Fibroblast of lung (primary cell): ENCODE measurements at regions not wholly inside any gene's neighbourhood (a gene's known extent, or its start where the extent isn't known, plus 50 kb on each side); places are given as distances from the start of the nearest gene placed in this dataset.

Source experiments
- CTCF ChIP-seq, 2 donors: IDR thresholded peaks in 1 of 2; conservative IDR thresholded peaks in 1 of 2; 1 replicate in 1 of 2; 2 replicates in 1 of 2; pipeline ENCODE4 v1.5.1; 2011 to 2012; ENCODE audit warnings: low read length in 2 of 2, control low read depth in 1 of 2, inconsistent platforms in 1 of 2, low read depth in 1 of 2, mild to moderate bottlenecking in 1 of 2
- EZH2 ChIP-seq: IDR thresholded peaks from 2 replicates; pipeline ENCODE4 v1.5.1; 2012; ENCODE audit warnings: low read length, control low read depth, mild to moderate bottlenecking; ENCODE audit errors: missing control alignments

GRCh38 chrX:121562616-121563015 lies 515.2 kb downstream of the GLUD2 start:
- TF ChIP-seq CTCF (conservative IDR thresholded peaks at IDR 0.05 in 1 of 2, IDR thresholded peaks at IDR 0.05 in 1 of 2; ENCODE audit: low read depth in 1 of 2, low read length in 2 of 2) (no peak), EZH2 (no peak)
